ENCODE measurements at regions not wholly inside any gene's neighbourhood (a gene's known extent, or its start where the extent isn't known, plus 50 kb on each side); places are given as distances from the start of the nearest gene placed in this dataset.
A peak's percentile ranks its signal among the peaks of the same experiment; 100 is the strongest.

DNA sequence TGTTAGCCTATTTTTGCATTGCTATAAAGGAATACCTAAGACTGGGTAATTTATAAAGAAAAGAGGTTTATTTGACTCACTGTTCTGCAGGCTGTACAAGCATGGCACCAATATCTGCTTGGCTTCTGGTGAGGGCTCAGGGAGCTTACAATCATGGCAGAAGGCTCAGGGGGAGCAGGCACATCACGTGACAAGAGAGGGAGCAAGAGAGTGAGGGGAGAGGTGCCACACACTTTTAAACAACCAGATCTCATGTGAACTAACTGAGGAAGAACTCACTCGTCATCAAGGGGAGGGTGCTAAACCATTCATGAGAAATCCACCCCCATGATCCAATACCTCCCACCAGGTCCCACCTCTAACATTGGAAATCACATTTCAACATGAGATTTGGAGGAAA lies 73.9 kb upstream of the ADCY1 start:
- H3K4me1 ChIP-seq (ENCODE audit: low read depth): no peaks in the 10 kb centered on the region
- H3K4me3 ChIP-seq: no peak overlapping the region
- no peaks in the 10 kb centered on the region for H3K27me3 ChIP-seq
- no peaks in the 10 kb centered on the region for H3K36me3 ChIP-seq
- no peak overlapping the region for H3K27ac ChIP-seq
- TF ChIP-seq, protein P1, sequence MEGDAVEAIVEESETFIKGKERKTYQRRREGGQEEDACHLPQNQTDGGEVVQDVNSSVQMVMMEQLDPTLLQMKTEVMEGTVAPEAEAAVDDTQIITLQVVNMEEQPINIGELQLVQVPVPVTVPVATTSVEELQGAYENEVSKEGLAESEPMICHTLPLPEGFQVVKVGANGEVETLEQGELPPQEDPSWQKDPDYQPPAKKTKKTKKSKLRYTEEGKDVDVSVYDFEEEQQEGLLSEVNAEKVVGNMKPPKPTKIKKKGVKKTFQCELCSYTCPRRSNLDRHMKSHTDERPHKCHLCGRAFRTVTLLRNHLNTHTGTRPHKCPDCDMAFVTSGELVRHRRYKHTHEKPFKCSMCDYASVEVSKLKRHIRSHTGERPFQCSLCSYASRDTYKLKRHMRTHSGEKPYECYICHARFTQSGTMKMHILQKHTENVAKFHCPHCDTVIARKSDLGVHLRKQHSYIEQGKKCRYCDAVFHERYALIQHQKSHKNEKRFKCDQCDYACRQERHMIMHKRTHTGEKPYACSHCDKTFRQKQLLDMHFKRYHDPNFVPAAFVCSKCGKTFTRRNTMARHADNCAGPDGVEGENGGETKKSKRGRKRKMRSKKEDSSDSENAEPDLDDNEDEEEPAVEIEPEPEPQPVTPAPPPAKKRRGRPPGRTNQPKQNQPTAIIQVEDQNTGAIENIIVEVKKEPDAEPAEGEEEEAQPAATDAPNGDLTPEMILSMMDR (IDR thresholded peaks at IDR 0.05; ENCODE audit: low read depth, low read length): no peak
- DNase-seq (ENCODE audit: low read depth in 1 of 2, low spot score in 1 of 2): no peak
- no peaks in the 10 kb centered on the region for H3K9me3 ChIP-seq (ENCODE audit: low read depth)

DNA sequence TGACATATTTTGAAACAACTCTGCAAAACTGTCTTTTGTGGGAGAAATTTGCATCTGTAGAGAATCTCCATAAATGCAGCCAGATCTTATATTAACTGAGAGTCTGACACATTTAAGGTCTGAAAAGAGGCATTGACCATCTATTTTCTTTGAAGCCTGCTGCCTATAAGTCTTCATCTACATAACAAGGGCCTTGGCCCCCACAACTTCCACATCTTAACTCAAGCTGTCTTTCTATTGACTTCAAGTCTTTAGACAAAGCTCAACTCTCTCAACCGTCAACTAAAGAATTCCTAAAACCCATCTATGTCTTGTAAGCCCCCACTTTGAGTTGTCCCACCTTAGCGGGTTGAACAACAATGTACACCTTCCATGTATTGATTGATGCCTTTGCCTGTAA lies 72.4 kb upstream of the ADCY1 start:
- Histone ChIP-seq H3K4me1 (ENCODE audit: low read depth) (no peaks in the 10 kb centered on the region), H3K4me3 (no peak overlapping the region), H3K9me3 (ENCODE audit: low read depth) (no peaks in the 10 kb centered on the region), H3K36me3 (no peaks in the 10 kb centered on the region), H3K27ac (no peak overlapping the region), H3K27me3 (no peaks in the 10 kb centered on the region)
- TF ChIP-seq, protein P1 (IDR thresholded peaks at IDR 0.05; ENCODE audit: low read depth, low read length): no peak
- no peak for DNase-seq (ENCODE audit: low read depth in 1 of 2, low spot score in 1 of 2)

DNA sequence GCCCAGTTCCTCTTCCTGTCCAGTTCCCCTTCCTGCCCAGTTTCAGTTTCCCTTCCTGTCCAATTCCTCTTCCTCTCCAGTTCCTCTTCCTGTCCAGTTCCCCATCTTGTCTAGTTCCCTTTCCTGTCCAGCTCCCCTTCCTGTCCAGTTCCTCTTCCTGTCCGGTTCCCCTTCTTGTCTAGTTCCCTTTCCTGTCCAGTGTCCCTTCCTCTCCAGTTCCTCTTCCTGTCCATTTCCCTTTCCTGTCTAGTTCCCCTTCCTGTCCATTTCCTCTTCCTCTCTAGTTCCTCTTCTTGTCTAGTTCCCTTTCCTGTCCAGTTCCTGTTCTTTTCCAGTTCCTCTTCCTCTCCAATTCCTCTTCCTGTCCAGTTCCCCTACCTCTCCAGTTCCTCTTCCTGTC lies 68.1 kb upstream of the ADCY1 start:
- no peak for DNase-seq (ENCODE audit: low read depth in 1 of 2, low spot score in 1 of 2)
- Histone ChIP-seq H3K9me3 (ENCODE audit: low read depth) (no peaks in the 10 kb centered on the region), H3K36me3 (no peaks in the 10 kb centered on the region), H3K4me1 (ENCODE audit: low read depth) (peaks cover 17% of the 10 kb centered on the region), H3K27ac (no peak overlapping the region), H3K27me3 (no peaks in the 10 kb centered on the region), H3K4me3 (no peak overlapping the region)
- TF ChIP-seq, protein P1 (IDR thresholded peaks at IDR 0.05; ENCODE audit: low read depth, low read length): no peak

DNA sequence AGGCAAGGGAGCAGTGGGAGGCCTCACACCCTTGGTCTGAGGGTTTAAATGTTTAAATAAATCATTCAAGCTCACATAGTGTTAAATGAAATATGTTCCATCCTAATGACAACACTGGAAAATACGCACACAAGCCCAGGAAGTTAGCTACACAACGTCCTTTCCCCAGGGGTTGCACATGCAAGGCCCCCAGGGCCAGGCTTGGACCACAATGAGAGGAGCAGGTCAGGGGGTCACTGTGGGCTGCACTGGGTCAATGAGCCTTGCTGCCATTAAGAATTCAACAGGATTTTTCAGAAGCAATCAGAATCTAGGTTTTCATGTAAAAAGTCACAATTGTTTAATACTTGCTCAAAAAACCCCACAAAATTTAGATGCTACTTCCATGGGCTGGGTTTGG lies 64.9 kb upstream of the ADCY1 start:
- Histone ChIP-seq H3K27me3 (no peaks in the 10 kb centered on the region), H3K4me1 (ENCODE audit: low read depth) (peaks cover 31% of the 10 kb centered on the region), H3K9me3 (ENCODE audit: low read depth) (no peaks in the 10 kb centered on the region), H3K36me3 (no peaks in the 10 kb centered on the region), H3K4me3 (no peak overlapping the region), H3K27ac (no peak overlapping the region)
- TF ChIP-seq, protein P1 (IDR thresholded peaks at IDR 0.05; ENCODE audit: low read depth, low read length): no peak
- DNase-seq (ENCODE audit: low read depth in 1 of 2, low spot score in 1 of 2): no peak

DNA sequence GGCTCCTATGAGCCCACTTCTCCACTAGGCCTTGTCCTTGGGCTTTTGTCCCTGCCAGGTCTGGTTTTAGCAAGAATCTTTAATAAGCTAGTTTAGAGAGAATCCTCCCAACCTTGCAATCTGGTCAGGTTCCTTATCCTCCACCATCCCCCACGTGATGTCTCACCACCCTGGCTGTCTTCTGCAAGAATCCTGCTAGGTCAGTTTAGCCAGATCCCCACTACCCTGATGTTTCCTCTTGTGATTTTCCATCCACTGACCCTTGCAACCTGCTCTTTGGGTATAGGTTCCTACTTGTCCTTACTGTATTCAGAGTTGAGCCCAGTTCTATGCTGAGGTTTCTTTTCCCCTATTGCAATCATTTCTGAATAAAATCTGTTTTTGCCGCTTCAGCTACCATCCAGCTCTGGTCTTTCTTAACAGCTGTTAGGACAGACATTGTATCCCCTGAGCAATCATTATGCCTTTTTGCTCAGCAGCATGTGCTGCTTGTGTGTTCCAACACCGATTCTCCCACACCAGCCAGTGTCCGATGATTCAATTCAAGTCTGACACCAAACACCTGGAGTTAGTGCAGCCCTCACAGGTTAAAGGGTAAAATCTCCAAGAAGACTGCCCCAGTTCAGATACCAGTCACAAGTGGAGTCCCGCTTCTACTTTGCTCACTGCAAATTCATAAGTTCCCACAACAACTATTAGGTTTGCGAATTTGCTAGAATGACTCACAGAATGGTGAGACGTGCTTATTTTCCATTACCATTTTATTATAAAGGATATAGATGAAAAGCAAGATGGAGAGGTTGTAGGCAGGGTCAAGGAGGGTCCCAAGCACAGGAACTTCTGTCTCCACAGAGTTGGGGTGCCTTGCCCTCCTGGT lies 62.2 kb upstream of the ADCY1 start:
- Histone ChIP-seq H3K4me3 (no peak overlapping the region), H3K27me3 (no peaks in the 10 kb centered on the region), H3K4me1 (ENCODE audit: low read depth) (peaks cover 38% of the 10 kb centered on the region), H3K36me3 (no peaks in the 10 kb centered on the region), H3K9me3 (ENCODE audit: low read depth) (no peaks in the 10 kb centered on the region), H3K27ac (peak overlapping the region; percentile 79)
- no peak for DNase-seq (ENCODE audit: low read depth in 1 of 2, low spot score in 1 of 2)
- TF ChIP-seq, protein P1 (IDR thresholded peaks at IDR 0.05; ENCODE audit: low read depth, low read length): no peak
